ENCODE measurements at regions not wholly inside any gene's neighbourhood (a gene's known extent, or its start where the extent isn't known, plus 50 kb on each side); places are given as distances from the start of the nearest gene placed in this dataset.

- TF ChIP-seq CTCF (IDR thresholded peaks at IDR 0.05; ENCODE audit: insufficient read depth, low read depth, low read length): no peak
- no peak for DNase-seq (ENCODE audit: low read depth)
- H3K4me3 ChIP-seq (ENCODE audit: low read depth, low read length): no peak overlapping the region
These were observed 51.8 kb upstream of the MYB start for GRCh38 chr6:135129136-135129856.

- H3K4me3 ChIP-seq (ENCODE audit: low read depth, low read length): no peak overlapping the region
- no peak for DNase-seq (ENCODE audit: low read depth)
- no peak for TF ChIP-seq CTCF (IDR thresholded peaks at IDR 0.05; ENCODE audit: insufficient read depth, low read depth, low read length)
These were observed 52.7 kb upstream of the MYB start for GRCh38 chr6:135128268-135128914.

- no peak overlapping the region for H3K4me3 ChIP-seq (ENCODE audit: low read depth, low read length)
- no peak for TF ChIP-seq CTCF (IDR thresholded peaks at IDR 0.05; ENCODE audit: insufficient read depth, low read depth, low read length)
- DNase-seq (ENCODE audit: low read depth): no peak
These were observed 54.4 kb upstream of the MYB start for GRCh38 chr6:135126729-135127128.

GRCh38 chr6:135126034-135126433 lies 55.1 kb upstream of the MYB start:
- DNase-seq (ENCODE audit: low read depth): no peak
- no peak overlapping the region for H3K4me3 ChIP-seq (ENCODE audit: low read depth, low read length)
- TF ChIP-seq CTCF (IDR thresholded peaks at IDR 0.05; ENCODE audit: insufficient read depth, low read depth, low read length): no peak

- TF ChIP-seq CTCF (IDR thresholded peaks at IDR 0.05; ENCODE audit: insufficient read depth, low read depth, low read length): no peak
- no peak for DNase-seq (ENCODE audit: low read depth)
- no peak overlapping the region for H3K4me3 ChIP-seq (ENCODE audit: low read depth, low read length)
These were observed 59.7 kb upstream of the MYB start for GRCh38 chr6:135121434-135121833.

GRCh38 chr6:135118134-135118730 lies 62.9 kb upstream of the MYB start:
- DNase-seq (ENCODE audit: low read depth): no peak
- TF ChIP-seq CTCF (IDR thresholded peaks at IDR 0.05; ENCODE audit: insufficient read depth, low read depth, low read length): no peak
- H3K4me3 ChIP-seq (ENCODE audit: low read depth, low read length): no peak overlapping the region
